SH-SY5Y (cell line): ENCODE measurements at regions not wholly inside any gene's neighbourhood (a gene's known extent, or its start where the extent isn't known, plus 50 kb on each side); places are given as distances from the start of the nearest gene placed in this dataset.

Source experiments
- GATA2 ChIP-seq: IDR thresholded peaks from 2 replicates; pipeline ENCODE4 v1.6.1; 2011; ENCODE audit warnings: mild to moderate bottlenecking, low read depth, low read length
- GATA3 ChIP-seq: IDR thresholded peaks from 2 replicates; pipeline ENCODE4 v1.6.1; 2011; ENCODE audit warnings: low read depth, mild to moderate bottlenecking, low read length, moderate library complexity

DNA sequence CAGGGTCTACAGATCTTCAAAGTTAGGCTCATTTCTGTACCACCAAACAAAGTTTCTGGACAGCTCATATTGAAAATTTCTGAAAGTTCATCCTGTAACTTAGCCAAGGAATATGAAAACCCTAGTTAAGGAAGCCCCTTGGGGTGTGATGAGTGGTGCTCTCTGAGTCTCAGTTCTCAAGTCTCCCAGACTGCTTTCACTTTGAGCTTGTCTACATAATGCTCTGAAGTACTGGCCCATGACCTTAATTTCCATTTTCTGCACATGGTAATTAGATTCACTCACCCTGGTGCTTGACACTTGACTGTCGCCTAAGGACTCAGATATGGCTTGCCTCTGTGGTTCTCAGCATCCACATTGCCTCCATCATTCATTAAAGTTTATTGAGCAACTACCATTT lies 51.7 kb upstream of the SATB2 start:
- TF ChIP-seq GATA3 = no peak
- TF ChIP-seq GATA2 = no peak
